Upper lobe of left lung (tissue), 4 donors: ENCODE measurements at regions not wholly inside any gene's neighbourhood (a gene's known extent, or its start where the extent isn't known, plus 50 kb on each side); places are given as distances from the start of the nearest gene placed in this dataset.
"Not testable (repeated sequence)": the region's sequence is repeated elsewhere in the genome, so short reads cannot be mapped to it uniquely, and the experiment has no call there.

Experiments used
- CTCF ChIP-seq, 6 experiments: fragments of 450-650 bp in 4 of 6; fragments of 200-600 bp in 2 of 6; sonication (generic) in 2 of 6; IDR thresholded peaks; one replicate each; pipeline ENCODE4 v1.5.1; 2016 to 2019; ENCODE audit warnings: antibody characterized with exemption in 6 of 6
- POLR2A ChIP-seq, 4 donors: fragments of 450-650 bp; IDR thresholded peaks; one replicate each; pipeline ENCODE4 v1.5.1; 2016 to 2017; ENCODE audit warnings: antibody characterized with exemption in 4 of 4, mild to moderate bottlenecking in 2 of 4

- TF ChIP-seq CTCF, POLR2A (IDR thresholded peaks at IDR 0.05): not testable (repeated sequence)
Measured at GRCh38 chr6:60818072-60818471, 1468.0 kb downstream of the KHDRBS2 start.
